Bone marrow (tissue), 2 donors: ENCODE measurements at regions not wholly inside any gene's neighbourhood (a gene's known extent, or its start where the extent isn't known, plus 50 kb on each side); places are given as distances from the start of the nearest gene placed in this dataset.

Source experiments
- DNase-seq, 2 donors: peaks; one replicate each; lab custom pipeline; 2025; lab: John Stamatoyannopoulos, UW

GRCh38 chr3:59698091-59698490 lies 648.3 kb upstream of the CFAP20DC start:
- DNase-seq = no peak

GRCh38 chr3:59696783-59697182 lies 647.0 kb upstream of the CFAP20DC start:
- no peak for DNase-seq

DNA sequence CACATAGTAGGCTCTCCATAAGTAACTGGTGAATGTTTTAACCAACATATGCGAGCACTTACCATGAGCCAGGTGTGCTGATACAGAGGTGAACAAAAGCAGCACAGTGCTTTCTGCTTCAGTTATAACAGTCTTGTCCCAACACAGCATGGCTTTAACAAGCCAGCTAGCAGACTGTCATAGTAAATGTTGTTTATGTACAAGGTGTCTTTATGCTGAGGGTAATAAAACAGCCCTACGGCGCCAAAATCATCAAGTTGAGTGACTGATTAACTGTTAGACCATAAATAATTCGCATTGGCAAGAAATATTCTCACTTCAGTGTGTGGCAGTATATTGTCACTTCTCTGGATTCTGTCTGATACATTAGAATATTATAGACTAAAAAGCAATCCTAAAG lies 646.0 kb upstream of the CFAP20DC start:
- no peak for DNase-seq

DNA sequence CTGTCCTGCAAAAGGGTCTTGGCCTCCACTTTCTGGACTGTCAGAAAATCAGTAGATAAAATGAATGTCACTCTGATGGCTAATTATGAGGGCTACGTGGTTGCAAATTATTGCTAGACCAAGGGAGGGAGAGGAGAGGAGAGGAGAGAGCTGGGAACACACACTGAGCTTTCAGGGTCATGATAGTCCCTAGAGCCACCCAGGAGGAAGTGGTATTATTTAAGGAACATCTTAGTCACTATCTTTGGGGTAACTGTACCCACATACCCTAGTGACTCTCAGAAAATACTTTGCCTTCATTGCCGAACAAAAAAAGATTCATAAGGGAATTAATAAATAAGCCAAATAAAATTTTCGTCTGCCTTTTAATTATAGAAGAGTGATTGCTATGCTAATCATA lies 642.3 kb upstream of the CFAP20DC start:
- peak in 1 of 2 donors; percentile 7 for DNase-seq

DNA sequence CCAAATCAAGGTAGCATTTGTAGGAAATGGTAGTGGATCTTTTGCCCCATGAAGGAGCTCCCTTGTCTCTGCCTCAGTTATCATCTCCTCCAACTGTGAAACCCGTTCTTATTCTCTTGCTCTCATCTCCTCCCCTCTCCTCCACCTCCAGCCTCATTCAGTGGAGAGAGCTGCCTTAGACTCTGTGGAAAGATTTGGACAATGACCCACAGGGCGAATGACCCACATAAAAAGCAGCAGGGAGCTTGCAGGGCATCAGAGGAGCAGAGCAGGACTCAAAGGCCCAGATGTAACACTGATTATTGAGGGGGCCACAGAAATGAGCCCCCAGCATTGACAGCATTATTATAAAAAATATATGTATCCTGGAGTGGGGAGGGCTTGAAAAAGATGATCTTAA lies 641.1 kb upstream of the CFAP20DC start:
- no peak for DNase-seq

DNA sequence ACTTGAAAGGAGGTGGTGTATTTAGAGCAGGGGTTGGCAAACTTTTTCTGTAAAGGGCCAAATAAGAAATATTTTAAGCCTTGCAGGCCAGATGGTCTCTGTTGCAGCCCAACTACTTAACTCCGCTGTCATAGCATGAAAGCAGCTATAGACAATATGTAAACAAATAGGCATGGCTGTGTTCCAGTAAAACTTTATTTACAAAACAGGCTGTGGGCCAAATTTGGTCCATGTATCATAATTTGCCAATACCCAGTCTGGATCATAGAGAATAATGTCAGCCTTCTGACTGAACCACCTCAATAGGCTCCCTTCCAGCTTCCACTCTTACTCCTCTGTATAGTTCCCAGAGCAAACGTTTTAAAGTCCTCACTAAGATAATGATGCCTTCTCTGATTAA lies 638.8 kb upstream of the CFAP20DC start:
- no peak for DNase-seq

DNA sequence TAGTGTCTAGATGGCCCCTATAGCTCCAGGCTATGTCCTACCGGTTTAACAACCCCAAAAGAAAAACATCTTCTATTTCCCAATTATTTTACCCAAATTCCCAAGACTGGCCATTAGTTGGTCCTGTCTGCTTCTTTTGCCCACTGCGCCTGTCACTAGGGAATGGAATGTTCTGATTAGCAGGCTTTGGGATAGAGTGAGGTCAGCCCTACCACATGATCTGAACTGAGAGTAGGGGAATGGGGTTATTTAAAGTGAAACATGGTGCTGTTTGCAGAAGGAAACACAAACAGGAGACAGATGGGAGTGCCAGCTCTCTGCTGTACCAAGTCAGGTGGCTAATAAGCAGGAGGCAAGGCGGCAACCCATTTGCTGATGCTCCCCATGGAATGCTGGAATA lies 635.6 kb upstream of the CFAP20DC start:
- DNase-seq = no peak

GRCh38 chr3:59684766-59685165 lies 634.9 kb upstream of the CFAP20DC start:
- DNase-seq = no peak

- no peak for DNase-seq
These were observed 631.1 kb upstream of the CFAP20DC start for GRCh38 chr3:59680919-59681318.

DNA sequence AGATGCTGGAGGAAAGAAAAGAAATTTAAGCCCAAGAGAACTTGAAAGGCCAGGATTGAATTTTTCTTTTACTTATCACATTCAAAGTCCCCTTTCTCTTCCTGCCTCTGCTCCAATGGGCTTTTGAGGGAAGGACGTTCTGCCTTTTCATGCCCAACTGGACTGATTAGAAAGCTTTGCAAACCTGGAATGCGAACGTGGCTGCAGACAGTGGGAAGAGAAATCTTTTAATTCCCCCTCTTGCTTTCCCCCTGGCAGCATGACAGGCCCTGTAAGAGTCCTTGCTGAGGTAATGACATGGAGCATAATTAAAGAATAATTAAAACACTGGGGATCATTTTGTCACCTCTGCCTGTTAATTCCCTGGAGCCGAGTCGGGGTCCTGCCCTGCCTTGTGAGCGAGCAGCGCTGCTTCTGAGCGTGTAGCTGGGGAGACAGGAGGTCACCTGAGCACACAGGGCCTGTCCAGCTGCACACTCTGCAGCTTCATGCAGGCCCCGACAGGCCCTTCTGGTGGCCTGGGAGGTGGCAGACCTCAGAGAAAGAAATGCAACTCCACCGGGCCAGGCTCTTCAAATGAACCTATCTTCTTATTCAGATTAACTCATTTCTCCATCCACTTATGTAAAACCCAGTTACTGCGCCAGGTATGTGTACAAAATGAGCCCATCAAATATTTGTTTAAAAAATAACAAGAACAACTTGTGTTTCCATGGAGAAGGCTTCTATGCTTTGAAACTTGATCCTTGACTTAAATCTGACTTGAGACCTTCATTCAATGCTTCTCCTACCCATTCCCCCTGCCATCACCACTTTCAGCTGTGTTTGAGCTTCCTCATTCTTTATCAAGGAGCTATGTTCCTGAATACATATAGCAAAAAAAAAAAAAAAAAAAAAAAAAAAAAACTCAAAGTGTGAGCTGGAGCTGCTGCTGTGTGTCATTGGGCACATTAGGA lies 628.2 kb upstream of the CFAP20DC start:
- DNase-seq = no peak

GRCh38 chr3:59675495-59675894 lies 625.7 kb upstream of the CFAP20DC start:
- DNase-seq = no peak

DNA sequence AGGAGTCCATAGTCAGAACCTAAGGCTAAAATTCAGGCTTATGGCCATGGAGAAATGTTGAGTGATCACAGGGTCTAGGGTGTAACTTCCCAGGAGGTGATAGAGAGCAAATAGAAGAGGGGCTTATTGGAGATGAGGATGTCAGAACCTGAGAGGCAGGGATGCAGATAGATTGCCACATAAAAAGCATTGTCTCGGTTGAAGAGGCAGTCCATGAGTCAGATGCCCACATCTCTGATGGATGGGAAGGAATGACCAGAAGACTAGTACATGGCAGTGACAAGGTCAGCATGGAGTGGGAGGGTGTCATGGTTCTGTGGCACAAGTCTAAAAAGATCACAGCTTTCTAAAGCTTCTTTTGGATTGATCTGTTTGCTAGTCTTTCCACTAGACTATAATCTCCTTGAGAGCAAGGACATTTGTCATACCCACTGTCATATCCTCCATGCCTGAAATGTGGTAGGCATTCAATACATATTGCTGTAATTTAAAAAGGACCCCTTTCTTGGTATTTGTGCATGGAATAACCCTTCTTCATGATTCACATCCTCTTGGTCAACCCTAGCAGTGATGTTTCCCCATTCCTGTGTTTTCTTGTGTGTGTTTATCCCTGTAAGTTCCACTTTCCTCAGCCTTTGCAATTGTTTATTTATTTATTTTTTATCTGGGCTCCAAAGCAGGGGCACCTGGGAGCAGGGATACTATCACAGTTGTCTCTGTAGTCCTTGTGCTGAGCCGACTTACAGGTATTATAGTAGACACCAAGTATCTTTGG lies 613.4 kb upstream of the CFAP20DC start:
- no peak for DNase-seq

GRCh38 chr3:59660852-59661625 lies 611.2 kb upstream of the CFAP20DC start:
- DNase-seq = no peak

GRCh38 chr3:59660376-59660775 lies 610.6 kb upstream of the CFAP20DC start:
- DNase-seq = no peak

GRCh38 chr3:59659755-59660154 lies 609.9 kb upstream of the CFAP20DC start:
- no peak for DNase-seq

DNA sequence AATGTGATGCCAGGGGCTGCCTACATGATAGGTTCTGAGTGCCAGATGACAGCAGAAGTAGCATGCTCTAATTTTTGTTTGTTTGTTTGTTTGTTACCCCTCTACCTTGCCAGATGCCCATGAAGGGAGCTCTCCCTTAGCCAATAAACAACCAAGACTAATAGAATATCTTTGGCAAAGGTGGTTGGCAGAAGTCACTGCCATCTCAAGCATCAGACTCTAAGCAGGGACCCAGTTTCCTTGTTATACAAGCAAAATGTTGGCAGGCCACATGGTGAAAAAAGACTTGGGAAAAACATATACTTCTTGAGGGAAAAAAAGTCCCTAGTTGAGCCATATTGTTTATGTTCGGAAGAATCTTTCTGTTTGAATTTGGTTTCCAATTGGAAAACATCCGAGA lies 609.0 kb upstream of the CFAP20DC start:
- DNase-seq = no peak

DNA sequence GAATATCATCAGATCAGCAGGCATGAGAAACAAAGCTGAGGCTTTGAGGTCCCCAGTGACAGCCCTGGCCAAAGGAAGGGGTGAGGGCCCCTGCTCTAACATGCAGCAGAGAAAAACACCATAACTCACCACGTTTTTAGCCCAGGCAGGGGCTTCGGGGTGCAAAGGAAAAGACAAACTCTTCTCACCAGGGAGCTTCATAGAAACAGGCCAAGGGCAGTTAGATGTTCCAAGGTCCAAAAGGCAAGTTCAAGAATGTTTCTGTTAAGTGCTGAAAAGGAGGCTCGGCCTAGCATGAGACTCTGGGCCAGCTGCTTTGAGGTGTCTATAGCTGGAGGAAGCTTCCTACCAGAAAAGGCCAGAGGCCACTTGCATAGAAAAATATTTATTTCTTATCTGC lies 608.4 kb upstream of the CFAP20DC start:
- no peak for DNase-seq

DNA sequence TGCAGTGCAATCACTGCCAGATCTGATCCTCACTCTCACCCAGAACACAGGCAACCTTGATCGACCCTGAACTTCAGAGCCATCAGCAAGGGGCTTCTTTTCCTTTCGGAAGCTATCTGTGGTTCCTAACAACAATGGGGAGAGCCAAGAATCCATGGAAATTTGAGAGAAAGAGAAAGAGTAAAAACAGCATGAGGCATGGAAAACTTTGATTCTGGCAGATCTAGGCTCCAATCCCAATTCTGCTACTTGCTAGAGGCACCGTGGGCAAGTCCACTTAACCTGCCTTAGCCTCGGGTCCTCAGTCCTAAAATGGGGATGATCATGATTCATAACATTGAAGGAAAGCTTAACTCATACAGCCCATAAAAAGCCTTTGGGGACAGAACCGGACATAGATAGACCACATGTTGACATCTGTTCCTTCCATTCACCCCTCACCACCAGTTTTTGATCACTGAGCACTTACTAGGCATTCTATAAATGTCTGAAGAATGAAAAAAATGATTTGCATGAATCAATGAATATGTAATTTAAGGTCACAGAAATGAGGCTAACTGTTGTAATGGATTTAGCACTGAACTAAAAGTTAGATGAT lies 605.7 kb upstream of the CFAP20DC start:
- DNase-seq = no peak

GRCh38 chr3:59654480-59655417 lies 604.9 kb upstream of the CFAP20DC start:
- DNase-seq = no peak

- no peak for DNase-seq
These were observed 604.3 kb upstream of the CFAP20DC start for GRCh38 chr3:59654123-59654479.
